Mucosa of descending colon (tissue), 3 donors: ENCODE measurements at regions not wholly inside any gene's neighbourhood (a gene's known extent, or its start where the extent isn't known, plus 50 kb on each side); places are given as distances from the start of the nearest gene placed in this dataset.

Source experiments
- ATAC-seq: fragments of 200-7000 bp; cut with Tn5 transposase; one replicate; pipeline ENCODE4 v1.9.1; 2020; ENCODE audit warnings: mild to moderate bottlenecking, moderate library complexity
- DNase-seq, 3 donors: peaks; one replicate each; pipeline ENCODE4 v3.0.0-alpha.2; 2020
- H3K36me3 ChIP-seq: fragments of 200-600 bp; one replicate; pipeline ENCODE4 v1.8.0; 2021; ENCODE audit warnings: low read depth, mild to moderate bottlenecking
- H3K4me1 ChIP-seq: fragments of 200-600 bp; one replicate; pipeline ENCODE4 v1.8.0; 2021; ENCODE audit warnings: low read depth, mild to moderate bottlenecking
- H3K4me3 ChIP-seq: fragments of 200-600 bp; one replicate; pipeline ENCODE4 v1.8.0; 2021; ENCODE audit warnings: mild to moderate bottlenecking
- H3K9me3 ChIP-seq: fragments of 200-600 bp; one replicate; pipeline ENCODE4 v1.8.0; 2021; ENCODE audit warnings: mild to moderate bottlenecking
- intact Hi-C, 2 donors: fragments of 100-400 bp; cut with DNase I in 1 of 2; cut with micrococcal nuclease in 1 of 2; formaldehyde crosslinking; loops; one replicate each; pipeline versions ENCODE4 v1.11.0 to v1.11.1; 2022; cut with DNase I, micrococcal nuclease
- TF ChIP-seq, protein P1 (sequence below): fragments of 200-600 bp; IDR thresholded peaks from one replicate; pipeline ENCODE4 v1.8.0; 2022; ENCODE audit warnings: antibody characterized with exemption, mild to moderate bottlenecking
- donor health status: DM: no; HTN: no; CAD: no; lungs with moderate emphysema.
- donor health status: DM: no; HTN: no; CAD: no.
- donor health status: DM: no; HTN: yes; CAD: no.

DNA sequence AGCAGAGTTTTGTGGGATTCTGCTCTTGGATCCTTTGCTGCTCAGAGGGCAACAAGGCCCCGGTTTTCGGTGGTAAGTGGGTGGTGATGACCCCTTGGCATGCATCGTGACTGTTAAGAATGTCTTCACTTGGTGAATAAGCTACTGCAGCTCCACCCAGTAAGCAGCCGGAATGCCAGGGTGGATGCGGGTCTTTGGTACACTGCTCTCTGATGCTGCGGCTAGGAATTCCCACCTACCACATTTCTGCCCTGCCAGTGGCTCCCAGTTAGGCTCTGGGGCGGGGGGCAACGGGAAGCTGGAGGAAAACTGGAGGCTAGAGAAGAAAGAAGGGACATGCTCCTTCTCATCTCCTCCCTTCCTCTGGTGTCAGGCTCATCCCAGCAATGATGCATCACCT, 180.4 kb upstream of the GALNT2 start:
- no peak for ATAC-seq

DNA sequence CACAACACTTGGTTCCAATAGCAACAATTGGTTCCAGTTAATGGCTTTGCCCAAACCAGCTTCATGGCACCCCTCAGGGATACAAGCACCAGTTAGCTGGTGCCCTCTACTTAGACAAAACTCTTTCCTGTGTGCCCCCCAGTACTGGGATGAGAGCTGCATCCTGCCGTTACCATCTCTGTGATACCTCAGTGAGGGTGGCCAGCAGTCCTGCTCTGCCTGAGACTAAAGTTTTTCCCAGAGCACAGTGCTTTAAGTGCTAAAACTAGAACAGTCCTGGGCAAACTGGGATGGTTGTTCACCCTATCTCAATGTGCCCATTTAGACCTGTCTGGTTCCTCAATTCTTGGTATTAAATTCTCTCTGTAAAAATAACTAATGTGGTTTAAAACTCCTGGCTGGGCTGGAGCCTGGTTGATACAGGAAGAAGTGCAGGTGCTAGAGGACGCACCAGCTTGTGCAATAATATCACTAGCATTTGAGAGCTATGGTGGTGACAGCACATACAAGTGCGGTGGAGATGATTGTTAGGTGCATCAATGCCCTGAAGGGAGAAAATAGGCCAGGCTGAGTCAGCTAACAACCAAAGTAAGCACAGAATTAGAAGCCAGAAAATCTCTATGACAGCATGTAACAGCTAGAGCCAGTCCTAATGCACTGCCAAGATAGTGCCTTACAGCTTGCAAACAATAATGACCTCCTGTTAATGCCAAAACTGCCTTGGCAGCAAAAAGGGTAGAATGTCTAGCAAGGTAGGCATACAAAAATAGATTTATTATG, 179.8 kb upstream of the GALNT2 start:
- H3K4me1 ChIP-seq: no peaks in the 10 kb centered on the region
- TF ChIP-seq, protein P1, sequence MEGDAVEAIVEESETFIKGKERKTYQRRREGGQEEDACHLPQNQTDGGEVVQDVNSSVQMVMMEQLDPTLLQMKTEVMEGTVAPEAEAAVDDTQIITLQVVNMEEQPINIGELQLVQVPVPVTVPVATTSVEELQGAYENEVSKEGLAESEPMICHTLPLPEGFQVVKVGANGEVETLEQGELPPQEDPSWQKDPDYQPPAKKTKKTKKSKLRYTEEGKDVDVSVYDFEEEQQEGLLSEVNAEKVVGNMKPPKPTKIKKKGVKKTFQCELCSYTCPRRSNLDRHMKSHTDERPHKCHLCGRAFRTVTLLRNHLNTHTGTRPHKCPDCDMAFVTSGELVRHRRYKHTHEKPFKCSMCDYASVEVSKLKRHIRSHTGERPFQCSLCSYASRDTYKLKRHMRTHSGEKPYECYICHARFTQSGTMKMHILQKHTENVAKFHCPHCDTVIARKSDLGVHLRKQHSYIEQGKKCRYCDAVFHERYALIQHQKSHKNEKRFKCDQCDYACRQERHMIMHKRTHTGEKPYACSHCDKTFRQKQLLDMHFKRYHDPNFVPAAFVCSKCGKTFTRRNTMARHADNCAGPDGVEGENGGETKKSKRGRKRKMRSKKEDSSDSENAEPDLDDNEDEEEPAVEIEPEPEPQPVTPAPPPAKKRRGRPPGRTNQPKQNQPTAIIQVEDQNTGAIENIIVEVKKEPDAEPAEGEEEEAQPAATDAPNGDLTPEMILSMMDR: no peak
- H3K4me3 ChIP-seq: no peak overlapping the region
- intact Hi-C loops: no loop called here
- H3K9me3 ChIP-seq: no peaks in the 10 kb centered on the region
- no peak for ATAC-seq
- no peak for DNase-seq
- no peaks in the 10 kb centered on the region for H3K36me3 ChIP-seq

More for the DNA sequence above, 180.4 kb upstream of the GALNT2 start:
- DNase-seq: no peak
- Histone ChIP-seq H3K4me1 (no peaks in the 10 kb centered on the region), H3K4me3 (no peak overlapping the region), H3K9me3 (no peaks in the 10 kb centered on the region), H3K36me3 (no peaks in the 10 kb centered on the region)
- TF ChIP-seq, protein P1: no peak
- intact Hi-C loops: no loop called here

DNA sequence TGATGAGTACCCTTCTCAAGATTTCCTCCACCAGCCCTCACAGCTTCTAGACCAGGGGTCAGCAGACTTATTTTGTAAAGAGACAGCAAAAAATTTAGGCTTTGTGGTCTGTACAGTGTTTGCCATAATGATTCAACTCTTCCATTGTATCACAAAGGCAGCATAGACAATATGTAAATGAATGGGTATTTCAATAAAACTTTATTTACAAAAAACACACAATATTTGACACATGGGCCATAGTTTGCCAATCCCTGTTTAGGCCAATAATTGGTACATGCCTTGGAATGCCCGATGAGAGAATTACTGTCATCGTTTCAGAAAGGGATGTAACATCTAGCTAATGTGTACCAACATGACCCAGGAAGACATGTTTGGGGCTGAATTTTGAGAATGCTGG, 178.9 kb upstream of the GALNT2 start:
- intact Hi-C loops: no loop called here
- no peaks in the 10 kb centered on the region for H3K36me3 ChIP-seq
- ATAC-seq: no peak
- no peak for DNase-seq
- TF ChIP-seq, protein P1: no peak
- H3K9me3 ChIP-seq: no peaks in the 10 kb centered on the region
- H3K4me1 ChIP-seq: no peaks in the 10 kb centered on the region
- H3K4me3 ChIP-seq: no peak overlapping the region

DNA sequence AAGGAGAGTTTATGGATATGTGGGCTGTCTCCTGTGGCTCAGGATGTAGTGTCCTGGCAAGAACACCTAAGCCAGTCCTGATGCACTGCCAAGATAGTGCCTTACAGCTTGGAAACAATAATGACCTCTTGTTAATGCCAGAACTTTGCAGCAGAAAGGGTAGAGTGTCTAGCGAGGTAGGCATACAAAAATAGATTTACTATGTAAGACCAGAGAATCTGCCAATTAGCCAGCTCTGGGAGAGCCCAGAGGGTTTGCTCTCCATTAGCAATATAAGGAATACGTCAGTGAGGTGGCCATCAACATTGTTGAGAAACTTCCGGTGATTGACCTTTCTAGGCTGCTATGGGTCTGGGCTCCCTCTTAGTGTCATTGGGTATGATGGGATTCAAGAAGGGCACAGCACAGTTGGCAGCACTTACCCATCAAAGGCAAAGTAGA, 178.5 kb upstream of the GALNT2 start:
- ATAC-seq: no peak
- Histone ChIP-seq H3K9me3 (no peaks in the 10 kb centered on the region), H3K4me1 (no peaks in the 10 kb centered on the region), H3K4me3 (no peak overlapping the region), H3K36me3 (no peaks in the 10 kb centered on the region)
- TF ChIP-seq, protein P1: no peak
- intact Hi-C loops: no loop called here
- DNase-seq: no peak

DNA sequence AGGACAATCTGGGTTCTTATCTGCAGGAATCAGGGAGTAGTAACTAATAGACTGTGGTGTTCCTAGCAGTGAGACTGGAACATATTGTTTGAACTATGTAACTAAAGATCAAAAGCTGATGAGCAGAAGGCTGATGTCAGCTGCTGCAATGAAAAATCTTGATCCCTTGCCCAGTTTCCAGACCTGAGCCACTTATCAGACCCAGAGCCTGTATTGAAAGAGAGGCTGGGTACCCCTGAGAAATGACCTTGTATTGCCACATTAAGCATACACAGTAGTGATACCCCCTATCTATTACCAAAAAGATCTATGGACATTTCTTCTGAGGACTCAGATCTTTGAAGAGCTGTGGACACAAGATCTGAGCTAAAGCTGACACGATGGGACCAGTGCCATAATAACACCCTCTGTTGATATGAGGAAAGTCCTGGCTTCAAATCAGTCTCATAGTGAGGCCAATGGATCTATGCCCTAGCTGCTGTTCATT, 178.0 kb upstream of the GALNT2 start:
- no peaks in the 10 kb centered on the region for H3K4me1 ChIP-seq
- TF ChIP-seq, protein P1: no peak
- H3K36me3 ChIP-seq: no peaks in the 10 kb centered on the region
- H3K9me3 ChIP-seq: no peaks in the 10 kb centered on the region
- no peak for ATAC-seq
- DNase-seq: no peak
- no peak overlapping the region for H3K4me3 ChIP-seq
- intact Hi-C loops: no loop called here
